Suprapubic skin (tissue), 3 donors: ENCODE measurements at regions not wholly inside any gene's neighbourhood (a gene's known extent, or its start where the extent isn't known, plus 50 kb on each side); places are given as distances from the start of the nearest gene placed in this dataset.

Experiments
- CTCF ChIP-seq, 2 donors: fragments of 200-600 bp in 1 of 2; fragments of 450-650 bp in 1 of 2; sonication (generic) in 1 of 2; IDR thresholded peaks; one replicate each; pipeline ENCODE4 v1.5.1; 2016 to 2019; ENCODE audit warnings: antibody characterized with exemption in 2 of 2, mild to moderate bottlenecking in 1 of 2, moderate library complexity in 1 of 2
- EP300 ChIP-seq: sonication (generic); formaldehyde crosslinking; IDR thresholded peaks from one replicate; pipeline ENCODE4 v1.6.1; 2017; ENCODE audit warnings: antibody characterized with exemption
- POLR2A ChIP-seq, 2 donors: fragments of 450-650 bp; IDR thresholded peaks; one replicate each; pipeline ENCODE4 v1.6.1; 2017; ENCODE audit warnings: antibody characterized with exemption in 2 of 2, mild to moderate bottlenecking in 2 of 2, moderate library complexity in 2 of 2

GRCh38 chr4:175961604-175962003, 104.0 kb upstream of the WDR17 start:
- no peak for TF ChIP-seq CTCF (IDR thresholded peaks at IDR 0.05)
- no peak for TF ChIP-seq POLR2A (IDR thresholded peaks at IDR 0.05)
- TF ChIP-seq EP300: no peak
